HCT116 (cell line): ENCODE measurements at regions not wholly inside any gene's neighbourhood (a gene's known extent, or its start where the extent isn't known, plus 50 kb on each side); places are given as distances from the start of the nearest gene placed in this dataset.

Experiments used
- EGR1 ChIP-seq: IDR thresholded peaks from 2 replicates; pipeline ENCODE4 v1.6.1; 2012; ENCODE audit warnings: low read depth
- EZH2 ChIP-seq: fragments of 200-600 bp; sonication (generic); IDR thresholded peaks from 2 replicates; pipeline ENCODE4 v1.6.1; 2017; ENCODE audit warnings: antibody characterized with exemption, mixed run types
- JUND ChIP-seq: IDR thresholded peaks from 2 replicates; pipeline ENCODE4 v1.6.1; 2012
- POLR2A ChIP-seq: IDR thresholded peaks from 2 replicates; pipeline ENCODE4 v1.7.0; 2011; ENCODE audit warnings: borderline replicate concordance; ENCODE audit not compliant: insufficient read depth, insufficient read length; ENCODE audit errors: extremely low read depth
- POLR2AphosphoS5 ChIP-seq: IDR thresholded peaks from 2 replicates; pipeline ENCODE4 v1.6.1; 2011; ENCODE audit warnings: mild to moderate bottlenecking, low read depth, low read length, moderate library complexity
- RAD21 ChIP-seq: IDR thresholded peaks from 2 replicates; pipeline ENCODE4 v1.6.1; 2012; ENCODE audit warnings: low read depth, mild to moderate bottlenecking
- SIN3A ChIP-seq: IDR thresholded peaks from 2 replicates; pipeline ENCODE4 v1.6.1; 2012; ENCODE audit warnings: low read depth
- SP1 ChIP-seq: IDR thresholded peaks from 2 replicates; pipeline ENCODE4 v1.6.1; 2012; ENCODE audit warnings: low read depth
- ZNF274 ChIP-seq: fragments of 200-500 bp; sonication (Bioruptor generic); IDR thresholded peaks from 2 replicates; pipeline ENCODE4 v1.6.1; 2014; ENCODE audit warnings: mild to moderate bottlenecking, low read depth, low read length, inconsistent platforms
- TF ChIP-seq, protein P1 (sequence below), 3 experiments: fragments of 200-600 bp in 1 of 3; sonication (generic) in 1 of 3; IDR thresholded peaks in 2 of 3; conservative IDR thresholded peaks in 1 of 3; 2 replicates each; pipeline ENCODE4 v1.5.1; 2012 to 2017; ENCODE audit warnings: low read depth in 2 of 3, low read length in 2 of 3, antibody characterized with exemption in 1 of 3, borderline replicate concordance in 1 of 3, control low read depth in 1 of 3, mild to moderate bottlenecking in 1 of 3, mixed read lengths in 1 of 3, mixed run types in 1 of 3, moderate library complexity in 1 of 3; ENCODE audit not compliant: insufficient read depth in 1 of 3
- TF ChIP-seq, protein P2 (sequence below): IDR thresholded peaks from 2 replicates; pipeline ENCODE4 v1.6.1; 2012; ENCODE audit warnings: low read depth
- TF ChIP-seq, protein P3 (sequence below): IDR thresholded peaks from 2 replicates; pipeline ENCODE4 v1.6.1; 2012
- TF ChIP-seq, protein P4 (sequence below): IDR thresholded peaks from 2 replicates; pipeline ENCODE4 v1.6.1; 2011; ENCODE audit warnings: mild to moderate bottlenecking, low read length, moderate library complexity; ENCODE audit not compliant: insufficient replicate concordance; ENCODE audit errors: extremely low read depth

DNA sequence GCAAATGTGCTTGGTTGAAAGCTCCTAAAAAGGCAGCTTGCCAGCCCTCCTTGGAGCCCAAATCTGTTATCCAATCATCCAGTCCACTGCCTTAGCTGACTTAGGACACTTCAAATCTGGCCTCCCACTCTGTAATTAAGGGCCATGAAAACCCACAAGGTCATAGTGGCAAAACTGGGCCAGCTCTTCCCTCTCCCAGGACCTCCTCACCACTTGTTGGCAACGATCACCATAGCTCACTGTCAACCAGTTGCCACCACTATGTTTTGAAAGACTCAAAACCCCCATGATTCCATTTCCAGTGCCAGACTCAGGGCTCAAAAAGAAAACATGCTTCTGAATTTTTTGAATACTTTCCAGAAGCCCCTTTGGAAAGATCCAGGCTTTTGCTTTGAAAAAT, 107.5 kb downstream of the NREP start:
- TF ChIP-seq POLR2A (no peak), POLR2AphosphoS5 (no peak), JUND (no peak), SP1 (no peak), RAD21 (no peak), ZNF274 (no peak), EGR1 (no peak), EZH2 (no peak), SIN3A (no peak)
- TF ChIP-seq, protein P1, sequence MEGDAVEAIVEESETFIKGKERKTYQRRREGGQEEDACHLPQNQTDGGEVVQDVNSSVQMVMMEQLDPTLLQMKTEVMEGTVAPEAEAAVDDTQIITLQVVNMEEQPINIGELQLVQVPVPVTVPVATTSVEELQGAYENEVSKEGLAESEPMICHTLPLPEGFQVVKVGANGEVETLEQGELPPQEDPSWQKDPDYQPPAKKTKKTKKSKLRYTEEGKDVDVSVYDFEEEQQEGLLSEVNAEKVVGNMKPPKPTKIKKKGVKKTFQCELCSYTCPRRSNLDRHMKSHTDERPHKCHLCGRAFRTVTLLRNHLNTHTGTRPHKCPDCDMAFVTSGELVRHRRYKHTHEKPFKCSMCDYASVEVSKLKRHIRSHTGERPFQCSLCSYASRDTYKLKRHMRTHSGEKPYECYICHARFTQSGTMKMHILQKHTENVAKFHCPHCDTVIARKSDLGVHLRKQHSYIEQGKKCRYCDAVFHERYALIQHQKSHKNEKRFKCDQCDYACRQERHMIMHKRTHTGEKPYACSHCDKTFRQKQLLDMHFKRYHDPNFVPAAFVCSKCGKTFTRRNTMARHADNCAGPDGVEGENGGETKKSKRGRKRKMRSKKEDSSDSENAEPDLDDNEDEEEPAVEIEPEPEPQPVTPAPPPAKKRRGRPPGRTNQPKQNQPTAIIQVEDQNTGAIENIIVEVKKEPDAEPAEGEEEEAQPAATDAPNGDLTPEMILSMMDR (IDR thresholded peaks at IDR 0.05 in 2 of 3, conservative IDR thresholded peaks at IDR 0.05 in 1 of 3; ENCODE audit: borderline replicate concordance in 1 of 3, insufficient read depth in 1 of 3, low read depth in 2 of 3, low read length in 2 of 3) = no peak
- TF ChIP-seq, protein P2, sequence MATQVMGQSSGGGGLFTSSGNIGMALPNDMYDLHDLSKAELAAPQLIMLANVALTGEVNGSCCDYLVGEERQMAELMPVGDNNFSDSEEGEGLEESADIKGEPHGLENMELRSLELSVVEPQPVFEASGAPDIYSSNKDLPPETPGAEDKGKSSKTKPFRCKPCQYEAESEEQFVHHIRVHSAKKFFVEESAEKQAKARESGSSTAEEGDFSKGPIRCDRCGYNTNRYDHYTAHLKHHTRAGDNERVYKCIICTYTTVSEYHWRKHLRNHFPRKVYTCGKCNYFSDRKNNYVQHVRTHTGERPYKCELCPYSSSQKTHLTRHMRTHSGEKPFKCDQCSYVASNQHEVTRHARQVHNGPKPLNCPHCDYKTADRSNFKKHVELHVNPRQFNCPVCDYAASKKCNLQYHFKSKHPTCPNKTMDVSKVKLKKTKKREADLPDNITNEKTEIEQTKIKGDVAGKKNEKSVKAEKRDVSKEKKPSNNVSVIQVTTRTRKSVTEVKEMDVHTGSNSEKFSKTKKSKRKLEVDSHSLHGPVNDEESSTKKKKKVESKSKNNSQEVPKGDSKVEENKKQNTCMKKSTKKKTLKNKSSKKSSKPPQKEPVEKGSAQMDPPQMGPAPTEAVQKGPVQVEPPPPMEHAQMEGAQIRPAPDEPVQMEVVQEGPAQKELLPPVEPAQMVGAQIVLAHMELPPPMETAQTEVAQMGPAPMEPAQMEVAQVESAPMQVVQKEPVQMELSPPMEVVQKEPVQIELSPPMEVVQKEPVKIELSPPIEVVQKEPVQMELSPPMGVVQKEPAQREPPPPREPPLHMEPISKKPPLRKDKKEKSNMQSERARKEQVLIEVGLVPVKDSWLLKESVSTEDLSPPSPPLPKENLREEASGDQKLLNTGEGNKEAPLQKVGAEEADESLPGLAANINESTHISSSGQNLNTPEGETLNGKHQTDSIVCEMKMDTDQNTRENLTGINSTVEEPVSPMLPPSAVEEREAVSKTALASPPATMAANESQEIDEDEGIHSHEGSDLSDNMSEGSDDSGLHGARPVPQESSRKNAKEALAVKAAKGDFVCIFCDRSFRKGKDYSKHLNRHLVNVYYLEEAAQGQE = no peak
- TF ChIP-seq, protein P3, sequence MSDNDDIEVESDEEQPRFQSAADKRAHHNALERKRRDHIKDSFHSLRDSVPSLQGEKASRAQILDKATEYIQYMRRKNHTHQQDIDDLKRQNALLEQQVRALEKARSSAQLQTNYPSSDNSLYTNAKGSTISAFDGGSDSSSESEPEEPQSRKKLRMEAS = no peak
- TF ChIP-seq, protein P4, sequence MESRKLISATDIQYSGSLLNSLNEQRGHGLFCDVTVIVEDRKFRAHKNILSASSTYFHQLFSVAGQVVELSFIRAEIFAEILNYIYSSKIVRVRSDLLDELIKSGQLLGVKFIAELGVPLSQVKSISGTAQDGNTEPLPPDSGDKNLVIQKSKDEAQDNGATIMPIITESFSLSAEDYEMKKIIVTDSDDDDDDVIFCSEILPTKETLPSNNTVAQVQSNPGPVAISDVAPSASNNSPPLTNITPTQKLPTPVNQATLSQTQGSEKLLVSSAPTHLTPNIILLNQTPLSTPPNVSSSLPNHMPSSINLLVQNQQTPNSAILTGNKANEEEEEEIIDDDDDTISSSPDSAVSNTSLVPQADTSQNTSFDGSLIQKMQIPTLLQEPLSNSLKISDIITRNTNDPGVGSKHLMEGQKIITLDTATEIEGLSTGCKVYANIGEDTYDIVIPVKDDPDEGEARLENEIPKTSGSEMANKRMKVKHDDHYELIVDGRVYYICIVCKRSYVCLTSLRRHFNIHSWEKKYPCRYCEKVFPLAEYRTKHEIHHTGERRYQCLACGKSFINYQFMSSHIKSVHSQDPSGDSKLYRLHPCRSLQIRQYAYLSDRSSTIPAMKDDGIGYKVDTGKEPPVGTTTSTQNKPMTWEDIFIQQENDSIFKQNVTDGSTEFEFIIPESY = no peak
